HepG2 (cell line): ENCODE measurements at regions not wholly inside any gene's neighbourhood (a gene's known extent, or its start where the extent isn't known, plus 50 kb on each side); places are given as distances from the start of the nearest gene placed in this dataset.

Source experiments
- GPN1 ChIP-seq: sonication (generic); formaldehyde crosslinking; IDR thresholded peaks from 2 replicates; pipeline ENCODE4 v1.5.1; 2020; ENCODE audit warnings: missing genetic modification reagents, borderline replicate concordance
- GZF1 ChIP-seq: sonication (generic); formaldehyde crosslinking; IDR thresholded peaks from 2 replicates; pipeline ENCODE4 v1.5.1; 2020; ENCODE audit warnings: mild to moderate bottlenecking, missing genetic modification reagents
- NFE2L1 ChIP-seq: sonication (generic); formaldehyde crosslinking; IDR thresholded peaks from 2 replicates; pipeline ENCODE4 v1.4.0; 2020; ENCODE audit warnings: missing genetic modification reagents, mild to moderate bottlenecking, borderline replicate concordance
- POLR2A ChIP-seq, 2 experiments: IDR thresholded peaks; 2 replicates each; pipeline ENCODE4 v1.6.1; 2011; ENCODE audit warnings: low read depth in 2 of 2, low read length in 2 of 2, mild to moderate bottlenecking in 1 of 2, moderate library complexity in 1 of 2; ENCODE audit not compliant: insufficient read depth in 1 of 2
- SNAI1 ChIP-seq: sonication (generic); formaldehyde crosslinking; IDR thresholded peaks from 2 replicates; pipeline ENCODE4 v1.5.0; 2020; ENCODE audit warnings: mild to moderate bottlenecking, missing genetic modification reagents, borderline replicate concordance
- U2AF1 ChIP-seq: fragments of 200-400 bp; formaldehyde crosslinking; optimal IDR thresholded peaks from 2 replicates; pipeline ENCODE3; 2017; ENCODE audit warnings: mild to moderate bottlenecking, low read depth, low read length
- YEATS4 ChIP-seq: sonication (generic); formaldehyde crosslinking; IDR thresholded peaks from 2 replicates; pipeline ENCODE4 v1.4.0; 2020; ENCODE audit warnings: missing genetic modification reagents, borderline replicate concordance

DNA sequence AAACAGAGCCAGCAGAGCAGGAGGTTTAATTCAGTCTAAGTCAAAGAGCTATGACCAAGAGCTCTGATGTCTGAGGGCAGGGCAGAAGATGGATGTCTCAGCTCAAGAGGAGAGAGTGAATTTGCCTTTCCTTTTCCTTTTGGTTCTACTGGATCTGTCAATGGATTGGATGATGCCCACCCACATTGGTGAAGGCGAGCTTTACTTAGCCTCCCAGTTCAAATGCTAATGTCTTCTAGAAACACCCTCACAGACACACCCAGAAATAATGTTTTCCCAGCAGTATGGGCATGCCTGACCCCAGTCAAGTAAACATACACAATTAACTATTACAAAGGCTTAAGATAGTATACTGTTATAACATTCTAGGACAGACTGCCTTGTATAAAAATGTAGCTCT lies 236.3 kb upstream of the NRXN1 start:
- no peak for TF ChIP-seq GPN1 (CRISPR knock-in tag)
- TF ChIP-seq U2AF1, result no peak
- no peak for TF ChIP-seq SNAI1 (CRISPR knock-in tag)
- TF ChIP-seq NFE2L1 (CRISPR knock-in tag), result no peak
- no peak for TF ChIP-seq POLR2A (IDR thresholded peaks at IDR 0.05; ENCODE audit: insufficient read depth in 1 of 2, low read depth in 2 of 2, low read length in 2 of 2)
- TF ChIP-seq GZF1 (CRISPR knock-in tag), result no peak
- TF ChIP-seq YEATS4 (CRISPR knock-in tag), result no peak
